Effector memory CD8-positive, alpha-beta T cell (primary cell): ENCODE measurements at regions not wholly inside any gene's neighbourhood (a gene's known extent, or its start where the extent isn't known, plus 50 kb on each side); places are given as distances from the start of the nearest gene placed in this dataset.
"Not testable (repeated sequence)": the region's sequence is repeated elsewhere in the genome, so short reads cannot be mapped to it uniquely, and the experiment has no call there.

Experiments
- ATAC-seq: fragments of 150-1000 bp; cut with Tn5 transposase; replicated peaks from 2 replicates; pipeline ENCODE4 v1.10.0; 2021; ENCODE audit warnings: mild to moderate bottlenecking, moderate library complexity
- DNase-seq, 3 experiments: peaks; one replicate each; pipeline ENCODE4 v3.0.0; 2021
- H3K27ac Mint-ChIP-seq, 2 donors: one replicate each; pipeline ENCODE4 v1.8.0; 2022; ENCODE audit warnings: mild to moderate bottlenecking in 2 of 2, mixed read lengths in 2 of 2, moderate library complexity in 2 of 2
- H3K27me3 Mint-ChIP-seq, 2 donors: one replicate each; pipeline ENCODE4 v1.8.0; 2022; ENCODE audit warnings: mixed read lengths in 2 of 2
- H3K36me3 Mint-ChIP-seq: one replicate; pipeline ENCODE4 v1.8.0; 2022; ENCODE audit warnings: mild to moderate bottlenecking, moderate library complexity, mixed read lengths; ENCODE audit not compliant: insufficient read depth
- H3K4me1 Mint-ChIP-seq, 2 donors: one replicate each; pipeline ENCODE4 v1.8.0; 2022; ENCODE audit warnings: low read depth in 2 of 2, mixed read lengths in 2 of 2
- H3K4me3 Mint-ChIP-seq, 2 donors: one replicate each; pipeline ENCODE4 v1.8.0; 2022; ENCODE audit warnings: mild to moderate bottlenecking in 2 of 2, mixed read lengths in 2 of 2, moderate library complexity in 2 of 2
- H3K9me3 Mint-ChIP-seq, 2 donors: one replicate each; pipeline ENCODE4 v1.8.0; 2022; ENCODE audit warnings: mixed read lengths in 2 of 2

- not testable (repeated sequence) for H3K9me3 Mint-ChIP-seq
These were observed 130.5 kb upstream of the RXFP2 start for GRCh38 chr13:31608780-31609179.

GRCh38 chr13:31610270-31610998 is 128.9 kb upstream of the RXFP2 start:
- DNase-seq (no peak), ATAC-seq (no peak)
- Mint-ChIP-seq H3K27ac (peak overlapping the region in 1 of 2 donors; percentile 10), H3K4me3 (no peak overlapping the region), H3K4me1 (no peaks in the 10 kb centered on the region), H3K27me3 (no peaks in the 10 kb centered on the region), H3K9me3 (peaks cover 3 to 8% of the 10 kb centered on the region in 2 donors), H3K36me3 (peaks cover 3% of the 10 kb centered on the region)

More at GRCh38 chr13:31608780-31609179, 130.5 kb upstream of the RXFP2 start:
- H3K36me3 Mint-ChIP-seq, DNase-seq, H3K27ac Mint-ChIP-seq, ATAC-seq, H3K27me3 Mint-ChIP-seq, H3K4me1 Mint-ChIP-seq, H3K4me3 Mint-ChIP-seq: not testable (repeated sequence)

GRCh38 chr13:31611214-31611613 is 128.1 kb upstream of the RXFP2 start:
- H3K4me1 Mint-ChIP-seq: no peaks in the 10 kb centered on the region
- H3K27me3 Mint-ChIP-seq: no peaks in the 10 kb centered on the region
- no peak overlapping the region for H3K4me3 Mint-ChIP-seq
- DNase-seq (no peak), ATAC-seq (no peak)
- peaks cover 3 to 8% of the 10 kb centered on the region in 2 donors for H3K9me3 Mint-ChIP-seq
- H3K27ac Mint-ChIP-seq: no peak overlapping the region
- H3K36me3 Mint-ChIP-seq: peaks cover 3% of the 10 kb centered on the region

- Mint-ChIP-seq H3K4me1 (no peaks in the 10 kb centered on the region), H3K9me3 (peaks cover 3 to 8% of the 10 kb centered on the region in 2 donors), H3K27me3 (no peaks in the 10 kb centered on the region), H3K4me3 (no peak overlapping the region), H3K36me3 (peaks cover 3% of the 10 kb centered on the region), H3K27ac (no peak overlapping the region)
- no peak for ATAC-seq
- DNase-seq: no peak
These were observed 125.3 kb upstream of the RXFP2 start for GRCh38 chr13:31614073-31614472.

GRCh38 chr13:31614704-31615103 is 124.6 kb upstream of the RXFP2 start:
- Mint-ChIP-seq H3K27ac (no peak overlapping the region), H3K4me1 (no peaks in the 10 kb centered on the region), H3K27me3 (no peaks in the 10 kb centered on the region), H3K9me3 (peaks cover 3 to 8% of the 10 kb centered on the region in 2 donors), H3K36me3 (peaks cover 3% of the 10 kb centered on the region), H3K4me3 (no peak overlapping the region)
- DNase-seq (no peak), ATAC-seq (no peak)

GRCh38 chr13:31625115-31625514 is 114.2 kb upstream of the RXFP2 start:
- H3K4me3 Mint-ChIP-seq: no peak overlapping the region
- H3K4me1 Mint-ChIP-seq: no peaks in the 10 kb centered on the region
- no peaks in the 10 kb centered on the region for H3K9me3 Mint-ChIP-seq
- no peak overlapping the region for H3K27ac Mint-ChIP-seq
- no peaks in the 10 kb centered on the region for H3K36me3 Mint-ChIP-seq
- ATAC-seq (no peak), DNase-seq (no peak)
- H3K27me3 Mint-ChIP-seq: peaks cover 0 to 37% of the 10 kb centered on the region in 2 donors

- DNase-seq: no peak
- no peak overlapping the region for H3K27ac Mint-ChIP-seq
- no peaks in the 10 kb centered on the region for H3K4me1 Mint-ChIP-seq
- H3K36me3 Mint-ChIP-seq: no peaks in the 10 kb centered on the region
- no peak overlapping the region for H3K4me3 Mint-ChIP-seq
- peaks cover 0 to 37% of the 10 kb centered on the region in 2 donors for H3K27me3 Mint-ChIP-seq
- ATAC-seq: no peak
- no peaks in the 10 kb centered on the region for H3K9me3 Mint-ChIP-seq
These were observed 112.1 kb upstream of the RXFP2 start for GRCh38 chr13:31627097-31627845.

GRCh38 chr13:31629085-31629780 is 110.1 kb upstream of the RXFP2 start:
- Mint-ChIP-seq H3K4me3 (no peak overlapping the region), H3K9me3 (no peaks in the 10 kb centered on the region)

GRCh38 chr13:31631071-31631470 is 108.3 kb upstream of the RXFP2 start:
- Mint-ChIP-seq H3K4me3 (no peak overlapping the region), H3K9me3 (peaks cover 2 to 4% of the 10 kb centered on the region in 2 donors), H3K27ac (no peak overlapping the region), H3K4me1 (no peaks in the 10 kb centered on the region), H3K36me3 (no peaks in the 10 kb centered on the region), H3K27me3 (peaks cover 0 to 26% of the 10 kb centered on the region in 2 donors)
- DNase-seq: no peak
- ATAC-seq: no peak

More at GRCh38 chr13:31629085-31629780, 110.1 kb upstream of the RXFP2 start:
- Mint-ChIP-seq H3K4me1 (no peaks in the 10 kb centered on the region), H3K36me3 (no peaks in the 10 kb centered on the region), H3K27me3 (peaks cover 0 to 29% of the 10 kb centered on the region in 2 donors), H3K27ac (no peak overlapping the region)
- ATAC-seq (no peak), DNase-seq (no peak)

- Mint-ChIP-seq H3K27ac (no peak overlapping the region), H3K9me3 (peaks cover 6% of the 10 kb centered on the region in 2 donors), H3K36me3 (no peaks in the 10 kb centered on the region), H3K4me1 (no peaks in the 10 kb centered on the region), H3K4me3 (no peak overlapping the region), H3K27me3 (peaks cover 0 to 19% of the 10 kb centered on the region in 2 donors)
- DNase-seq: no peak
- no peak for ATAC-seq
These were observed 107.6 kb upstream of the RXFP2 start for GRCh38 chr13:31631746-31632145.

- DNase-seq: no peak
- no peak overlapping the region for H3K4me3 Mint-ChIP-seq
- H3K36me3 Mint-ChIP-seq: peaks cover 3% of the 10 kb centered on the region
- H3K4me1 Mint-ChIP-seq: no peaks in the 10 kb centered on the region
- H3K9me3 Mint-ChIP-seq: peaks cover 6 to 8% of the 10 kb centered on the region in 2 donors
- H3K27me3 Mint-ChIP-seq: no peaks in the 10 kb centered on the region
- no peak overlapping the region for H3K27ac Mint-ChIP-seq
- ATAC-seq: no peak
These were observed 100.7 kb upstream of the RXFP2 start for GRCh38 chr13:31638577-31638976.

- ATAC-seq (no peak), DNase-seq (no peak)
- no peaks in the 10 kb centered on the region for H3K27me3 Mint-ChIP-seq
These were observed 99.7 kb upstream of the RXFP2 start for GRCh38 chr13:31639443-31640163.

GRCh38 chr13:31649766-31650165 is 89.6 kb upstream of the RXFP2 start:
- no peak overlapping the region for H3K27ac Mint-ChIP-seq
- no peaks in the 10 kb centered on the region for H3K4me1 Mint-ChIP-seq
- H3K4me3 Mint-ChIP-seq: no peak overlapping the region

More at GRCh38 chr13:31639443-31640163, 99.7 kb upstream of the RXFP2 start:
- H3K4me1 Mint-ChIP-seq: no peaks in the 10 kb centered on the region
- H3K9me3 Mint-ChIP-seq: peaks cover 6 to 8% of the 10 kb centered on the region in 2 donors
- H3K27ac Mint-ChIP-seq: no peak overlapping the region
- no peak overlapping the region for H3K4me3 Mint-ChIP-seq
- peaks cover 3% of the 10 kb centered on the region for H3K36me3 Mint-ChIP-seq

More at GRCh38 chr13:31649766-31650165, 89.6 kb upstream of the RXFP2 start:
- Mint-ChIP-seq H3K27me3 (peaks cover 0 to 5% of the 10 kb centered on the region in 2 donors), H3K9me3 (peaks cover 0 to 9% of the 10 kb centered on the region in 2 donors), H3K36me3 (no peaks in the 10 kb centered on the region)
- ATAC-seq (no peak), DNase-seq (no peak)
